C4-2B (cell line): ENCODE measurements at regions not wholly inside any gene's neighbourhood (a gene's known extent, or its start where the extent isn't known, plus 50 kb on each side); places are given as distances from the start of the nearest gene placed in this dataset.

Experiments
- CTCF ChIP-seq: fragments of 450-650 bp; conservative IDR thresholded peaks from 2 replicates; pipeline ENCODE4 v1.5.1; 2017; ENCODE audit warnings: mild to moderate bottlenecking
- ZFX ChIP-seq: fragments of 450-650 bp; IDR thresholded peaks from 2 replicates; pipeline ENCODE4 v1.6.1; 2017

- TF ChIP-seq CTCF (no peak), ZFX (no peak)
Measured at GRCh38 chr6:26252077-26252472, 112.9 kb upstream of the BTN3A2 start.
